ENCODE measurements at regions not wholly inside any gene's neighbourhood (a gene's known extent, or its start where the extent isn't known, plus 50 kb on each side); places are given as distances from the start of the nearest gene placed in this dataset.

DNA sequence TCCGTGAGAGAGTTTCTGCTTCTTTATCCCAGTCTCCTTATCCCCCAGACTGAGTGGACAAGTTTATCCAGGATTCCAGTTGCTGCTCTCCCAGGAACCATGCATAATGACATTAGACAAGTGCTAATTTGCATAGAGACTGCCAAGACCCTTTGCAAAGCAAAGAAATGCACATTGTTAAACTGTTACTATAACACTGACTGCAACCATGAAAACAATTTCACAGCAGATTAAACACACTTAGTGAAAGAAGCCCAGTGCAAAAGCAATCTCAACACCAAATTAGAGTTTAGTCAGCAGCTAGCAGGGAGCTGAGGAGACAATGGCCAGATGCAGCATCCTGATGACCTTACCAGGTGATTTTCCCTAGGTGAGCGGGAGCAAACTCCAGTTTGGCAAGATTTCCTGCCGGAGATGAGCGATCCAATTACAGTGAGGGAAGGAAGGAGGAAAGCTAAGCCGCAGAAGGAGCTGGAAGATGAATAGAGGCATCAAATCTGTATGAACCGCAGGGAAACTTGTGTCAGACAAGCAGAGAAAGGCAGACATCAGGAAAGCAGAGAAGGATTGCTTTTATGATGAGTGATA, 273.8 kb upstream of the B3GAT1 start:
- TF ChIP-seq CTCF (IDR thresholded peaks at IDR 0.05; ENCODE audit: extremely low read depth, insufficient read depth, missing control alignments): no peak
- in situ Hi-C loops (cut with MboI; ENCODE audit: low pct_unique_long_range_greater_than_20kb, low sequenced_read_pairs, unreplicated experiment): no loop called here
- DNase-seq (ENCODE audit: low spot score): no peak

DNA sequence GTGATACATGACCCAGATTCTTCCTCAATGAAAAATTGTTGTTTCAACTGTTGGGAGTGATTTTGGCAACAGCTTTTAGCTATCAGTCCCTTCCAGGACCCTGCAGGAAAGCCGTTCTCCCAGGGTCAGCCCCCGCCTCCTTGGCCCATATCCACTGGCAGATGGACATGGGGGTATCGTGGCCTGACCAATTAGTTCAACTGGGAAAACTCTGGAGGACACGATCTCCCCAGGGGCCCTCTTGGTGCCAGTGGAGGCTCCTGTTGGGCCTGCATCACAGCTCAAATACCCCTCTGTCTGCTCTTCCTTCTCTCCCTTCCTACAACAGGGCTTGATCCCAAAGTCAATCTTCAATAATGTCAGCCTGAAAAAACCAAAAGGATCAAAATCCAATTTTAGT, 272.5 kb upstream of the B3GAT1 start:
- no peak for DNase-seq (ENCODE audit: low spot score)
- in situ Hi-C loops (cut with MboI; ENCODE audit: low pct_unique_long_range_greater_than_20kb, low sequenced_read_pairs, unreplicated experiment): no loop called here
- TF ChIP-seq CTCF (IDR thresholded peaks at IDR 0.05; ENCODE audit: extremely low read depth, insufficient read depth, missing control alignments): no peak

- DNase-seq (ENCODE audit: low spot score): no peak
- TF ChIP-seq CTCF (IDR thresholded peaks at IDR 0.05; ENCODE audit: extremely low read depth, insufficient read depth, missing control alignments): no peak
- in situ Hi-C loops (cut with MboI; ENCODE audit: low pct_unique_long_range_greater_than_20kb, low sequenced_read_pairs, unreplicated experiment): no loop called here
These were observed 271.8 kb upstream of the B3GAT1 start for GRCh38 chr11:134683860-134684259.

DNA sequence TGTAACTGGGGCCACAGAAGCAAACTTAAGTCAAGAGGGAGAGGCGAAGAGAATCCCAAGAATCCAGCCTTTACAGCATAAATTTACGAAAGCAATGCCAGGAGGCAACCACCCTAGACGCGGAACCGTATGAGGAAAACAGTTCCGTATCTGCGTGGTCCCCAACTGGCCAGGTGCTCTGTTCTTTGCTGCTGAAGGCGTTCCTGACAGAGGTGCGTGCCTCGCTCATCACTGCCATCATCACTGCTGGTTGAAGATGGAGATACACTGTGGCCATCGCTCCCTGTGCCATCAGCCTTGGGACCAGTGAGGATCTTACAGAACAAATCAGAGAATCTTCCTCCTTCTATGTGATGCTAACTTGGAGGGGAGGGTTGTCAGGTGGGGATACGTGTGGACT, 270.5 kb upstream of the B3GAT1 start:
- in situ Hi-C loops (cut with MboI; ENCODE audit: low pct_unique_long_range_greater_than_20kb, low sequenced_read_pairs, unreplicated experiment): no loop called here
- no peak for TF ChIP-seq CTCF (IDR thresholded peaks at IDR 0.05; ENCODE audit: extremely low read depth, insufficient read depth, missing control alignments)
- DNase-seq (ENCODE audit: low spot score): no peak

DNA sequence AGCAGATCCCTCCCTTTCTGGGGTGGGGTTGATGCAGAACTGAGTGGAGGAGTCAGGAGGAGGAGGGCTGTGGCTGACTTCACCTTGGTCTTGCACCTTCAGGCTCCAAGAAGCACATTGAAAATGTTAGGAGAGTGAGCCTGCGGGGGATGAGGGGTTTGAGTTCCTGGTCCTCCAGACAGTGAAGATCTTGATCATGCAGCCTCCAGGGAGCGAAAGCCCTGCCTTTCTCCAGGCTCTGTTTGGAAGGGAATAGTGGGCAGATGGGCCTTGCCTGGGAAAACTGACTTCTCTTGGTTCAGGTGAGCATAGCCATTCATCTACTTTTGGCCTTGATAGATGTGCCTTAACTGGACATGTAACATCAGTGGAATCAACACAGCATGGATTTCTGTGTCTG, 267.6 kb upstream of the B3GAT1 start:
- in situ Hi-C loops (cut with MboI; ENCODE audit: low pct_unique_long_range_greater_than_20kb, low sequenced_read_pairs, unreplicated experiment): no loop called here
- no peak for TF ChIP-seq CTCF (IDR thresholded peaks at IDR 0.05; ENCODE audit: extremely low read depth, insufficient read depth, missing control alignments)
- no peak for DNase-seq (ENCODE audit: low spot score)

DNA sequence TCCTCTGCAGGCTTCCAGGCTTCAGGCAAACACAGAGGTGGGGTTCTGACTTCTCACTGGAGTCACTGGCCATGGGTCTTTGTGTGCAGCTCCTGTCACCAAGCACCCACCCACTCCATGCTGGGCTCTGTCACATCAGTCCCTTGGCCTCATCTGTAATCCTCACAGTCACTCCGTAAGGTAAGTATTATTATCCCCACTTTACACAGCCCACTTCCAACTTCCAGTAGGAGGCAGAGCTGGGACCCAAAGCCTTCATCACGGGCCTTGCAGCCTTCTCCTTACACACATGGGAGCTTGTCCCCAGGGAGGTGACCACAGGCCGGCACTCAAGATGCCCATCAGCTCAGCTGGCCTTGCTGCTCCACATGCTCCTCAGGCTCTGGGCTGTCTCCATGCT, 266.7 kb upstream of the B3GAT1 start:
- DNase-seq (ENCODE audit: low spot score): no peak
- TF ChIP-seq CTCF (IDR thresholded peaks at IDR 0.05; ENCODE audit: extremely low read depth, insufficient read depth, missing control alignments): no peak
- in situ Hi-C loops (cut with MboI; ENCODE audit: low pct_unique_long_range_greater_than_20kb, low sequenced_read_pairs, unreplicated experiment): no loop called here
